ENCODE measurements at regions not wholly inside any gene's neighbourhood (a gene's known extent, or its start where the extent isn't known, plus 50 kb on each side); places are given as distances from the start of the nearest gene placed in this dataset.

- TF ChIP-seq CTCF (IDR thresholded peaks at IDR 0.05), result no peak
- TF ChIP-seq POLR2A (IDR thresholded peaks at IDR 0.05), result no peak
Observed at GRCh38 chr6:150691463-150691862, 91.8 kb downstream of the PLEKHG1 start.
